Germinal center (tissue), 1 donor: ENCODE measurements at regions not wholly inside any gene's neighbourhood (a gene's known extent, or its start where the extent isn't known, plus 50 kb on each side); places are given as distances from the start of the nearest gene placed in this dataset.
"Not testable (repeated sequence)": the region's sequence is repeated elsewhere in the genome, so short reads cannot be mapped to it uniquely, and the experiment has no call there.

ENCODE experiments used
- DNase-seq: peaks from one replicate; pipeline ENCODE4 v3.0.0; 2012; ENCODE audit warnings: mixed read lengths, low spot score

DNA sequence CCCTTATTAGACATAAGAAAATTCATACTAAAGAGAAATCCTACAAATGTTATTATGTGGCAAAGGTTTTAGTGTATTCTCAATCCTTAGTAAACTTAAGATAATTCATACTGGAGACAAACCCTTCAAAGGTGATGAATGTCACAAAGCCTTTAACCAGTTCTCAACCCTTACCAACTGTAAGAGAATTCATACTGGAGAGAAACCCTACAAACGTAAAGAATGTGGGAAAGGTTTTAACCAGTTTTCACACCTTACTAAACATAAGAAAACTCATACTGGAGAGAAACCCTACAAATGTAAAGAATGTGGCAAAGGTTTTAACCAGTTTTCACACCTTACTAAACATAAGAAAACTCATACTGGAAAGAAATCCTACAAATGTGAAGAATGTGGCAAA lies 93.2 kb downstream of the ZNF680 start:
- DNase-seq, result no peak

DNA sequence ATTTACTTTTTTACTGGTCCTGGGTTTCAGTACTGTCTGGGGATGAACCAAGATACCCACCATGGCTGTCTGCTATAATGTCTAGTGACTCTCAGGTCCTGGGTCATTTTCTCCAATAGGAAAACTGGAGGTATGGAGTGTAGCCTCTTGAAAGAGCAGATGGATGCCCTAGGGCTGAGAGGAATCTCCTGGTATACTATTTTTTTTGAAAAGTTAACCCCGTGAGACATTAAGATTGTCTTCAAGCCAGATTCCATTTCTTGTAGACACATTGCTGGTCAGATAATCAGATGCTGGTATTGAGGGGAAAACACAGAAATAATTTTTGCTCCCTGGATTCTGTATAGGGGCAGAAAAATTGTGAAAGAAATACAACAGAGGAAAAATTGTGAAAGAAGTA lies 97.3 kb downstream of the ZNF680 start:
- DNase-seq, result no peak

DNA sequence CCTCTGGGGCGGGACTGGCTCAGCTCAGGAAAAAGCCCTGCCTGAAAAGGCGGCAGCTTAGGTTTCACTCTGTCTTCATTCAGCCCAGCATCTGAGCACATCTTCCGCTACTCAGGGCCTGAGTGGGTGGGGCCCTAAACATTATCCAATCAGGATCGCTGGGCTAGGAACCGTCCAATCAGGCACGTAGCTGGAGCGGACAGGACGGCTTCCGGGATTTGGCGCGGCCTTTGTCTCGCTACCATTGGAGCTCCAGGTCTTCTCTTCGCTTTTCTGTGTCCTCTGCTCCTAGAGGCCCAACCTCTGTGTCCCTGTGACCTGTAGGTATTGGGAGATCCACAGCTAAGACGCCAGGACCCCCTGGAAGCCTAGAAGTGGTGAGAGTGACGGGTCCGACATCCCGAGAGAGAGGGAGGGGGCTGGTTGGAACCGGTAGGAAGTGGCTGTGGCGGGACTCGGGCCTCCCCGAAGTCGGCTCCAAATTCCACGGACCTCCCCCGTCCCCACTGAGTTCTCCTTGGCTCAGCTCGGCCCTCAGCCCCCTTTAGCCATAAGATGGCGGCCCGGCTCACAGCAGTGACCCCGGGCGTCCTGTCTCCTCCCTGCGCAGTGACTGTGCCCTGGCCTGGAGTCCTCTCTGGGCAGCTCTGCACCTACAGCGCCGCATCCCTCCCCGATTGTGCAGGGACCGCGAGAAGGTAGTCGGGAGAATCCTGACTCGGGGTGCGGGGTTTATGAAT lies 99.1 kb downstream of the ZNF680 start:
- DNase-seq, result peak; percentile 30

DNA sequence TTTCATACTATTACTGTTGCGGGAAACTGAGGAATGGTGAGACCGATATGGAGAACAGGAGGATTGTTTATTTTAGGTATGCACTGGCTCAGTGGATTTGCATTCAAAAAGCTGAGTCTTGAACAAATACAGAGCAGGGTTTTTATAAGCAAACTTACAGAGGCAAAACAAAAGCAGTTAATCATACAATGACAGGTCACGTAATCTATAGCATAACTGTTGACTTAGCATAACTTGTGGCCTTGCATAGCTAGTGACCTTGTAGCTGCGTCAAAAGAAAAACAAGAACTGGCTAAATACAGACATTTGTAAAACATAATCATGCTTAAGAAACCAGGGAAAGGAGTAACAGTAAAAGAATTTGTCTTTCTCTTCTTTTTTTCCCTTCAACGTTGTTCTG lies 103.0 kb downstream of the ZNF680 start:
- DNase-seq, result not testable (repeated sequence)

DNA sequence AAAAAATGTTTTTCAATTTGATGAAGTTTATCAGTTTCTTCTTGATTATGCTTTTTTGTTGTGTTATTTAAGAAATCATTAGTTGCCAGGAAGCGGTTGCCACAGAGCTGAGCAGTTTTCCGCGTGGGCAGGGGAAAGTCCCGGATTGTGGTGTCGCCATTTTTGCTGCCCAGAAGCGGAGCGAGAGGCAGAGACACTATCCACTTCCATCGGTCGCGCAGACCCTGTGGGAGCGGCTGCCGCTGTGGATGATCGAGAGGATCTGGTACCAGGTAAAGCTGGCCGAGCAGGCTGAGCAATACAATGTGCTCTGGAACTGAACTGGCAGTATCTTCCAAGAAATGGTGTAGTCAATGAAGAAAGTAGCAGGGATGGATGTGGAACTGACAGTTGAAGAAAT lies 119.8 kb downstream of the ZNF736 start:
- no peak for DNase-seq

DNA sequence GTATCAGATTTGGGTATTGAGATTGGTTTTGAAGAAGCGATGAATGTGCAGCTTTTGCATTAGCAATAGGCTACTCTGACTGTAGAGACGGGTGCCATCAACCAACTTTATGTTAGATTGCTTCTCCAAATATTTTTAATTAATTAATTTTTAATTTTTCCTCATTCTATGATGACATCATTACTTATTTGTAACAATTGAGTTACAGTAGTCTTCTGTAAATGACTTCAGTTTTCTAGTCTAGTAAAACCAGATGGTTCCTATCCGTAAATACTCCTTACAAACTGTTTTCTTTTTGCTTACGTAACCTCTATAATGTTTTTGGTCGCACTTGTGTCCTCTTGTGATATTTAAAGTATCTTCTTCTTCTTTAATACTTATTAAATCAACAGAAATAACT lies 118.1 kb downstream of the ZNF736 start:
- no peak for DNase-seq

DNA sequence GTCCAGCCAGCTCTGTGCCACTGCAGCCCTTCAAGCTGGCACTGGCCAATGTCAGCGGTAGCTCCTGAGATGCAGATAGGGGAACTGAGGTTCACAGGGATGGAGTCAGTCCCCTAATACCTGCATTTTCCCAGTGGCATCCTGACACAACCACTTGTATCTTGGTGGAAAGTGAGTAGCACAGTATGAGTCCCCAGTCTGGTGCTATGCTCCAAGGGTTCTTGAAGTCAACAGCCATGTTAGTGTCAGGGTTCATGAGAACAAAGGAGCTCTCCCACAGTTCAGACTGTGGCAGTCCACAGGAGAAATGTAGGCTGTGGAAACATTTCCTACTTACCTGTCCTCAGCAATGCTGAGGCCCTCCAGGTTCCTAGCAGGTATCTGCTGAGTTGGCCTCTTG lies 115.5 kb downstream of the ZNF736 start:
- DNase-seq, result no peak

DNA sequence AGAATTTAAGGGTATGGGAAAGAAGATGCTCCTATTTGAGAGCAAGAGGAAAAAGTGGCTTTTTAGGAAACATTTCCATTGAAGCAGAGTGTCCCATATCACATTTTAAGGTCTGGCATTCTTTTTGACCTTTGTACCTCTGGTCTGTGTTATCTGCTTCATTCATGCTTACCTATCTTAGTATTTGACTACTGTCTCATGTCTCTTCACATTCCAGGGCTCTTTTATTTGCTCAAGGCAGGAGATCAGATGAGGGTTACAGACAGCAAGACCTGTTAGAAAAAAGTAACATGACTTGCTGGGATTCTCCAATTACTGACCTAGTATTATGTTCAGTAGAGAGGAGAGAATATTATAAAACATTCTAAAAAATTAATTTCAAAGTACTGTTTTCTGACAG lies 111.7 kb downstream of the ZNF736 start:
- not testable (repeated sequence) for DNase-seq

DNA sequence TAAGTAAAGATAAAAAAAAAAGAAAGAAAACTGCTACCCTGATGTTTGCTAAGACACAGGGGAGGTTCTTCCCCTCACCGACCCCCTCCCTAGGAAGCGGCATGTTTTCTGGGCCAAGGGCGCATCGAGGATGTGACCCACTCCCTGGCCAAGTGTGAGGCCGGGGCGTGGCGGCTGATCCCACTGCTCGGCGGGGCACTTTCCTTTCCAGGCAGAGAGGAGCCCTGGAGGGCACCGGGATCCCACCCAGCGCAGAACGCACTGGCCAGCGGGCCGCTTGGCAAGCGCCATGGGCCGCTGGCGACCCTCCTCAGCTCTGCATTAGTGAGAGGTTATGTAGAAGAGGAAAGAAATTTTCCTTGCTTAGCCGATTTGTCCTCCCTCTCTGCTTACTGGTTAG lies 93.4 kb downstream of the ZNF736 start:
- no peak for DNase-seq
